AG09309 (cell line): ENCODE measurements at regions not wholly inside any gene's neighbourhood (a gene's known extent, or its start where the extent isn't known, plus 50 kb on each side); places are given as distances from the start of the nearest gene placed in this dataset.

Source experiments
- DNase-seq: peaks from one replicate; pipeline ENCODE4 v3.0.0-alpha.2; 2010; ENCODE audit warnings: low read depth
- H3K4me3 ChIP-seq: 2 replicates; pipeline ENCODE4 v1.5.1; 2011; ENCODE audit warnings: mild to moderate bottlenecking, low read depth, low read length, moderate library complexity; ENCODE audit not compliant: control insufficient read depth
- TF ChIP-seq, protein P1 (sequence below): IDR thresholded peaks from 2 replicates; pipeline ENCODE4 v1.5.1; 2011; ENCODE audit warnings: mild to moderate bottlenecking, low read depth, low read length, inconsistent platforms; ENCODE audit not compliant: insufficient read depth, control insufficient read depth; ENCODE audit errors: missing control alignments

DNA sequence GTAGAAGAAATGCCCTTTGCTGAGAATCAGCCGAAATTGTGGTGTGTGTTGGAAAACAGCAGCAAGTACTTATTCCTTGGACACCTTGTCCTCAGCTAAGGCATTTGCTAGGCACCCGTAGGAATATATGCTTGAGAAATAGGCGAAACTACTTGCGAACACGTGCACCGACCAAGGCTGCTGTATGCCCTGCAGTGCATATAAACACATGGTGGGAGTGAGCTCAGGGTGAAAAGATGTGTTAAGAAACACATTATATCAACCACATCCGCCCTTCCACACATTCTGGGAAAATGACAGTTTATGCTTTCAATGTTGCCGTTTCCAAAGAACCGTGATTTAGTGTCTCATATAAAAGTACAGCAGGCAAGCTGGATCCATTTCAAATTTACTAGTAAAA, 199.2 kb downstream of the JCAD start:
- no peak overlapping the region for H3K4me3 ChIP-seq
- DNase-seq = peak; percentile 43
- TF ChIP-seq, protein P1, sequence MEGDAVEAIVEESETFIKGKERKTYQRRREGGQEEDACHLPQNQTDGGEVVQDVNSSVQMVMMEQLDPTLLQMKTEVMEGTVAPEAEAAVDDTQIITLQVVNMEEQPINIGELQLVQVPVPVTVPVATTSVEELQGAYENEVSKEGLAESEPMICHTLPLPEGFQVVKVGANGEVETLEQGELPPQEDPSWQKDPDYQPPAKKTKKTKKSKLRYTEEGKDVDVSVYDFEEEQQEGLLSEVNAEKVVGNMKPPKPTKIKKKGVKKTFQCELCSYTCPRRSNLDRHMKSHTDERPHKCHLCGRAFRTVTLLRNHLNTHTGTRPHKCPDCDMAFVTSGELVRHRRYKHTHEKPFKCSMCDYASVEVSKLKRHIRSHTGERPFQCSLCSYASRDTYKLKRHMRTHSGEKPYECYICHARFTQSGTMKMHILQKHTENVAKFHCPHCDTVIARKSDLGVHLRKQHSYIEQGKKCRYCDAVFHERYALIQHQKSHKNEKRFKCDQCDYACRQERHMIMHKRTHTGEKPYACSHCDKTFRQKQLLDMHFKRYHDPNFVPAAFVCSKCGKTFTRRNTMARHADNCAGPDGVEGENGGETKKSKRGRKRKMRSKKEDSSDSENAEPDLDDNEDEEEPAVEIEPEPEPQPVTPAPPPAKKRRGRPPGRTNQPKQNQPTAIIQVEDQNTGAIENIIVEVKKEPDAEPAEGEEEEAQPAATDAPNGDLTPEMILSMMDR = no peak

DNA sequence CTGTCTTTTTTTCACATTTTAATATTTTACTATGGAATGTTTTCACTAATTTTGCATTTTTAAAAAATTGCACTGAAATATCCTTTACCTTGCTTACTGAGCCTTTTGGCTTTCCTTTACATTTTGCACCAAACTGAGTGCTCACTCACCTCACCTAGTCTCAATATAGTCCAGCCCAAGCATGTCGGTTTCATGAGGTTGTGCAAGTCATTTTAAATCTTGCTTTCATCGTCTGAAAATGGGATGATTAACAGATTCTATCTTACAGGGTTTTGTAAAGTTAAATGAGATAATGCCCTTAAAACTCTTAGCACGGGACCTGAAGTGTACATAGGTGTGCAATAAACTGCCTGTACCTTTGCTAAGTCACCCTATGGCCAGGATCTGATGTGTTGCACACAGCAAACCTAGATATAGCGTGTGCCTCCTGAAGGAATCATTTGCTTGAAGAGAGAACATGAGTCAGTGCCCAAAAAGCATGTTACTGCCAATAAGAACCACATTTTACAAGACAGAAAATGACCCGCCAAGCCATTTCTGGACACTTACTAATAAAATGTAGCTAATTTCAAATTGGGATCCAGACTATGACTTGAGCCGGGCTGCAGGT, 199.8 kb downstream of the JCAD start:
- TF ChIP-seq, protein P1 = no peak
- no peak overlapping the region for H3K4me3 ChIP-seq
- peak; percentile 49 for DNase-seq

DNA sequence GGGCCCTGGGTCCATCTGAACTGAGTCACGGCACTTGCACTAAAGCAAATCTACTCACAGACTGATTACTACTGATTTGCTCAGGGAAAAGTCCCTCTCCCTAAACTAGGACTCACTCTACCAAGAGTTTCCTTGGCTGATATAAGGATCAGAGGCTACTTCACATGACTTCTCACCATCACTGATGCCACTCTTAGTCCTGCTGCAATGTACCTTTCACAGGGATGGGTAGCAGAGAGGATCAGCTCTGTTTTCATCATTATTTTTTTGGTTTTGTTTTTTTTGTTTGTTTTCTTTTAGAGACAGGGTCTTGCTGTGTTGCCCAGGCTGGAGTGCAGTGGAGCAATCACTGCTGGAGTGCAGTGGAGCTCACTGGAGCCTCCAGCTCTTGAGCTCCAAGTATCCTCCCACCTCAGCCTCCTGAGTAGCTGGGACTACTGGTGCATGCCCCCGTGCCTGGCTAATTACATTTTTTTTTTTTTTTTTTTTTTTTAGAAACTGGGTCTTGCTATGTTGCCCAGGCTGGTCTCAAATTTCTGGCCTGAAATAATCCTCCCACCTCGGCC, 200.6 kb downstream of the JCAD start:
- TF ChIP-seq, protein P1 = no peak
- H3K4me3 ChIP-seq = no peak overlapping the region
- no peak for DNase-seq

GRCh38 chr10:29857843-29858701, 201.3 kb downstream of the JCAD start:
- DNase-seq = peak; percentile 24
- TF ChIP-seq, protein P1 = peak; percentile 82
- no peak overlapping the region for H3K4me3 ChIP-seq

DNA sequence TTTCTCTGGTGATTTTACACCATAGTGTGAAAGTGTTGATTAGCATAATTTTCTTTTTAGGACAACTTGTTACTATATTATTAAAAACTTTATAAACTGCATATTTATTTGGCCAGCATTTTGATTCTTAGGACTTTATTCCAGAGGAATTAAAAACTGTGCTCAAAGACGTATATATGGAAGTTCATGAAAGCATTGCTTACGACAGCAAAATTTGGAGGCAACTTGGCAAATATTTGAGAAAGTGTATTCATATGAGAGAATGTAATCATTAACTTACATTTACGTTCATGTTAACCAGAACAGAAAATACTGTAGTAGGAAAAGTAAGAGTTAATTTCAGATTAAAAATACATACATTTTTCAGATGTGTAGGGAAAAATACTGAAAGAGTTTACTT, 203.1 kb downstream of the JCAD start:
- TF ChIP-seq, protein P1 = no peak
- DNase-seq = no peak
- H3K4me3 ChIP-seq = no peak overlapping the region

DNA sequence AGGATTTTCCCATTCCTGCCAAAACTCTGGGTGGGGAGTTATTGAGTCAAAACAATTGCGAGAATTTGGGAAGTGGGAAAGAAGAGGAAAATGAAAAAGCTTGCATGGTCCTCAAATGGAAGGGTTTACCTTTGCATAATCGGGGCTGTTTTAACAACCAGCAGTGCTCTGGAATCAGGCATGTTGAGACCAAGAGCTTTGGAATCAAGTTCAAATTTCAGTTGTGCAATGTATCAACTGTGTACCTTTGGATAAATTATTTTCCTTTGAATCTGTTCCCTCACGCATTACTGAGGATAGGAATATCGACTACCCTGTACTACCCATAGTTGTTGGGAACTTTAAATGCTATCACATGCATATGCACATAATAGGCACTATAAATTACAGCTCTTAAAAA, 205.5 kb downstream of the JCAD start:
- H3K4me3 ChIP-seq = no peak overlapping the region
- DNase-seq = no peak
- TF ChIP-seq, protein P1 = no peak
